SIG-M5 (cell line): ENCODE measurements at regions not wholly inside any gene's neighbourhood (a gene's known extent, or its start where the extent isn't known, plus 50 kb on each side); places are given as distances from the start of the nearest gene placed in this dataset.
"Not testable (repeated sequence)": the region's sequence is repeated elsewhere in the genome, so short reads cannot be mapped to it uniquely, and the experiment has no call there.

Source experiments
- DNase-seq: peaks from one replicate; lab custom pipeline; 2025; lab: John Stamatoyannopoulos, UW

DNA sequence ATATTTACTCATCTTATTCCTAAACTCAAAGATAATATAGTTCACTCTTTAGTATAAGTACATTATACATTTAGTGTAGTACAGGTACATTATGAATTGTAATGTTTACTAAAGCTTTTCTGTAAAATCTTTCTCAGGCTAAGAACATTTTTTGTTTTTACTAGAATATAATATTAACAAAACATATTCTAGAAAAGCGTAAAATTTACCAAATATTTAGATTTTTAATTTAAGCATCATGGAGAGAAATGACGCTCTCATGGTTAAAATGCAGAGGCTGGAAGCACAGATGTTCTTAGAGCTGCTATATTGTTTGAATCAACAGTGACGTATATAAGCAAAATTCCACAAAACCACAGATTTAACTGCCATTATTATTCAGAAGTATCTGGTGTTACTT lies 54.7 kb upstream of the NBPF15 start:
- not testable (repeated sequence) for DNase-seq

DNA sequence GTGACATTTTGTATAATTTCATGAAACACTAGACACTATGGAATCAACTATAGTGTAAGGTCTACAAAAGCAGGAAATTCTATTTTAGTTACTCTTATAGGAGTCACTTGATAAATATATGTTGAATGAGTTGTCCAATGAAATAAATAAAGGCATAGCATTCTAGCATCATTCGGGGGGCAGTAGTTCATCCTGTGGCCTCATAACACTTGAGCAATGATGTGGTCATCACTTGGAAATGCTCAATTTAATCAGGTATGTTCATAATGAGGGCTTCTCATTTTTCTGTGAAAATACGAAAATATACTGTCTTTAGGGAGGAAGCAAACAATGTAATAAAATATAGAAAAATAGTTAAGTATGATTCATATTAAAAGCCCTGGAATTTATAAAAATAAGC lies 55.4 kb upstream of the NBPF15 start:
- not testable (repeated sequence) for DNase-seq

- DNase-seq, result not testable (repeated sequence)
Measured at GRCh38 chr1:144518439-144518838, 57.0 kb upstream of the NBPF15 start.

- not testable (repeated sequence) for DNase-seq
Measured at GRCh38 chr1:144519528-144520189, 58.2 kb upstream of the NBPF15 start.

- DNase-seq, result peak; percentile 47
Measured at GRCh38 chr1:144523661-144524407, 62.4 kb upstream of the NBPF15 start.

DNA sequence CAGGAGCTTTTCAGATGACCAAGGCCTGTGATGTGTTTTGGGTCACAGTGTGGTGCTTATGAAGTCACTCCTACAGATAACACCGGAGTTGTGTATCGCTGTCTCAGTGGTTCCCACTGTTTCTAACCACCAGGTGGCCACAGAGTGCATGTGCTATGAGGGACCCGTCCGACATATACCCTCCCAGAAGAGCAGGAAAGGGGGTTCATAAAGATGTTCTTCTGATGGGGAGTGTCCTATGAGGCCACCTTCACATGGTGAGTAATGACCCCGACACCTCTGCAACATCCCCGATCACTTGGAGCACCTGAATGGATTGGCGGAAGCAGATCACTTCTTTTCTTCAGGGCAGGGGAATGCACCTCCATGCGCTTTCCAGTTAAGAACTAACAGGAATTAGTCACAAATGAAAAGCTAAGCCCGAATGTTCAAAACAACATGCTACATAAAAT lies 60.5 kb upstream of the PPIAL4F start:
- DNase-seq, result not testable (repeated sequence)

- not testable (repeated sequence) for DNase-seq
Measured at GRCh38 chr1:144533480-144533879, 59.2 kb upstream of the PPIAL4F start.

DNA sequence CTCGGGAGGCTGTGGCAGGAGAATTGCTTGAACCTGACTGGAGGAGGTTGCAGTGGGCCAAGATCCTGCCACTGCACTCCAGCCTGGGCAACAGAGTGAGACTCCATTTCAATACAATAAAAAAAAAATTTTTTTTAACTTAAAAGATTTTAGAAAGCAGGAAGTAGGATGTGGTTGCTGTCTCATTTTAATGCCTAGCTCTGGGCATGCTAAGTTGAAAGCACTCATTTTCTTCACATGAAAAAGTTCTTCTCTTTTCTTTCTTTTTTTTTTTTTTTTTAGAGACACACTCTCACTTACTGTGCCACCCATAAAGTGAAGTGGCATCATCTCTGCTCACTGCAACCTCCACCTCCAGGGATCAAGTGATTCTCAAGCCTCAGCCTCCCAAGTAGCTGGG lies 58.4 kb upstream of the PPIAL4F start:
- DNase-seq, result not testable (repeated sequence)

- DNase-seq, result not testable (repeated sequence)
Measured at GRCh38 chr1:144536677-144537076, 56.0 kb upstream of the PPIAL4F start.

DNA sequence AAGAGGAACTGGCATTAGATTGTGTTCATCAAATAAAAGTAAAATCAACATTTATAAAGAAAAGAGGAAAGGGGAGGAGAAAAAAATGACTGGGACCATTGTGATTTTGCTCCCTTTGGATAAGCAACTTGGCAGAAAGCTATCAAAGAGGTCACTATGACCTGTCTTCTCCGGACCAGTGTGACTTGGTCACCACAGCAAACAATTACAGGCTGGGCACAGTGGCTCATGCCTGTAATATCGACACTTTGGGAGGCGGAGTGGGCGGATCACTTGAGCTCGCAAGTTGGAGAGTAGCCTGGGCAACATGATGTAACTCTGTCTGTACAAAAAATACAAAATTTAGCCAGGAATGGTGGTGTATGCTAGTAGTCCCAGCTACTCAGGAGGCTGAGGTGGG lies 55.5 kb upstream of the PPIAL4F start:
- not testable (repeated sequence) for DNase-seq

DNA sequence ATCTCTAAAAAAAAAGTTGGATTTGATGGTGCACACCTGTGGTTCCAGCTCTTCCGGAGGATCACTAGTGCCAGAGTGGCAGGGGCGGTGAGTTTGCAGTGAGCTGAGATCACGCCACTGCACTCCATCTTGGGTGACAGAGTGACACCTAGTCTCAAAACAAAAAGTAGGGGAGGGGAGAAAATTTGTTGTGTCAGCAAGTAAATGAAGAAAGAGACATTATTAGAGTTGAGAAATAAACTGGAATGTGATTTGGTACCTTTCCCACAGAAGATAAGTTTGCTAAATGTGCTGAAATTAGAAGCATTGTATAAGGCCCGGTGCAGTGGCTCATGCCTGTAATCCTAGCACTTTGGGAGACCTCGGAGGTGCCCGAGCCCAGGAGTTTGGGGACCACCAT lies 54.0 kb upstream of the PPIAL4F start:
- not testable (repeated sequence) for DNase-seq

DNA sequence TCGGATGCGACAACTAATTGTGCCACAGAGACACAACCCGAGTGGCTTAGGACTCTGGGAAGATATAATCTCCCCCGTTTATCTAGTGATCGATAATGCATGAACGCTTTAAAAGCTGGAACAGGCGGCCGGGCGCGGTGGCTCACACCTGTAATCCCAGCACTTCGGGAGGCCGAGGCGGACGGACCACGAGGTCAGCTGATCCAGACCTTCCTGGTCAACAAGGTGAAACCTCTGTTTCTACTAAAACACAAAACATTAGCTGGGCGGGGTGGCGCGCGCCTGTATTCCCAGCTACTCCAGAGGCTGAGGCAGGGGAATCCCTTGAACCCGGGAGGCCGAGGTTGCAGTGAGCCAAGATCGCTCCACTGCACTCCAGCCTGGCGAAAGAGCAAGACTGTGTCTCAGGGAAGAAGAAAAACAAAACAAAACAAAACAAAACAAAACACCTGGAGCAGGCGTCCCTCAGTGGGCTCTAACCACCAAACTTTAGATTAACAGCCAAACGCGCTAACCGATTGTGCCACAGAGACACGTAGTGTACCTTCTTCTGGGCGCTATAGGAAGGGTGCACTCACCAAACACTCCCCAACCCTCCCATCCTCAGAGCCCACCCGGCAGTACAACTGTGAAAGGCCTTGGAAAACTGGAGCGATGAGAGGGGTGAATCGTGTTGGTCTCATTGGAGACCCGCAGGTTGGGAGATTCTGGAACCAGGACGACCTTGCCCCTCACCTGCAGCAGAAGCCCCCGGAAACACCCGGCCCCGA lies 53.3 kb upstream of the PPIAL4F start:
- not testable (repeated sequence) for DNase-seq
